Thoracic aorta (tissue), 2 donors: ENCODE measurements at regions not wholly inside any gene's neighbourhood (a gene's known extent, or its start where the extent isn't known, plus 50 kb on each side); places are given as distances from the start of the nearest gene placed in this dataset.

ENCODE experiments used
- ATAC-seq: fragments of 150-250 bp; one replicate; pipeline ENCODE4 v1.8.0; 2017; ENCODE audit warnings: low read depth; ENCODE audit not compliant: insufficient number of reproducible peaks, low FRiP score
- DNase-seq: peaks from one replicate; pipeline ENCODE4 v3.0.0-alpha.2; 2020; ENCODE audit warnings: low spot score
- H3K27ac ChIP-seq, 2 donors: fragments of 200-600 bp; sonication (generic); 1 replicate in 1 of 2; 2 replicates in 1 of 2; pipeline ENCODE4 v1.5.1; 2016; ENCODE audit warnings: mild to moderate bottlenecking in 2 of 2, moderate library complexity in 2 of 2
- H3K27me3 ChIP-seq: fragments of 200-600 bp; sonication (generic); replicated peaks from 2 replicates; pipeline ENCODE4 v1.6.0; 2016; ENCODE audit warnings: mild to moderate bottlenecking; ENCODE audit not compliant: insufficient read depth
- H3K36me3 ChIP-seq: fragments of 200-600 bp; sonication (generic); one replicate; pipeline ENCODE4 v1.5.1; 2016
- H3K4me1 ChIP-seq, 2 donors: fragments of 200-600 bp; sonication (generic); 1 replicate in 1 of 2; 2 replicates in 1 of 2; pipeline versions ENCODE4 v1.5.1 to v1.6.0; 2016; ENCODE audit warnings: low read depth in 2 of 2, mild to moderate bottlenecking in 1 of 2; ENCODE audit not compliant: control insufficient read depth in 1 of 2
- H3K4me3 ChIP-seq: fragments of 200-600 bp; sonication (generic); 2 replicates; pipeline ENCODE4 v1.5.1; 2016; ENCODE audit warnings: mild to moderate bottlenecking
- H3K9me3 ChIP-seq: fragments of 200-600 bp; sonication (generic); 2 replicates; pipeline ENCODE4 v1.5.1; 2016
- CTCF ChIP-seq: fragments of 200-600 bp; sonication (generic); IDR thresholded peaks from one replicate; pipeline ENCODE4 v1.5.1; 2019; ENCODE audit warnings: antibody characterized with exemption

DNA sequence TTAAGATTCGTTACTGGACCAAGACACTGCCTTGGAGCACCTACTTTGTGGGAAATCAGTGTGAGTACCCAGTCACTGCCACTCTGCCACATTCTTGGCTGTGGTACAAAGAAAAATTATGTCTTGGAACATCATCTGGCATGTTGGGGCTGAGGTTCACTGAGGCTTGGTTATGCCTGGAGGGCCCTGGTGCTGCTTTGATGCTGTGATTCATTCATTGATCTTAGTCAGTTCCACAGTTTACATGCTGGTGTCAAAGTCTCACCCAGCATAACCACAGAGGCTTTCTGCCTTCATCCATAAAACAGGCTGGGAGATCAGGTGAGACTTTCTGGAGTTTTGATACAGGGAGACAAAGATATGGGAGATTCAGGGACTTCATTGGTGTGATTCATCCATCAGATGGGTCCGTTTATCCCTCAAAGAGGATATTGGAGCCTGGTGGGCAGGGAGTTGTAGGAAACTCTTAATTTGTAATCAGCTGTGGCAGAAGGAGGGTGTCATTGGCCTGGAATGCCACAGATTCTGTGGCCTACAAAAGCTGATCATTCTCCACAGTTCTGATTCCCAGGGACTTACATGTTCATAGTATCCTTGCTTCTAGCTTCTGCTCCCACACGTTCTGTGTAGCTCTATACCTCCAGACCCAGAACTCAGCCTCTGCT lies 322.5 kb downstream of the PMP22 start:
- DNase-seq (no peak), ATAC-seq (no peak)
- no peak for TF ChIP-seq CTCF
- Histone ChIP-seq H3K4me1 (no peaks in the 10 kb centered on the region), H3K27ac (no peak overlapping the region), H3K9me3 (no peaks in the 10 kb centered on the region), H3K27me3 (no peaks in the 10 kb centered on the region), H3K36me3 (no peaks in the 10 kb centered on the region), H3K4me3 (no peak overlapping the region)

DNA sequence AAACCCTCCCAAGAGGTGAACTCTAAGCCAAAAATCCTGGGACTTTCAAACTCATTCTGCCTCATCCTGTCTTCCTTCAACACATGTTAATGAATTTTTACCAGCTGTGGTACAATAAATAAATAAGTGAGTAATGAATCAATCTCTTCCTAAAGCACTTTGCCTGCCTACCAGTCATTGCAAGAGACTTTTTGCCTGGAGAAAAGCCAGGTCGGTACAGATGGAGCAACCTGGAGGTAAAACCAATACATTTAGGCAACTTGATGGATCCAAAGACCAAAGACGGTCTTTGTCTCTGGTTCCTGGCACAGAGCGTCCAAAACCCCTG lies 324.2 kb downstream of the PMP22 start:
- Histone ChIP-seq H3K9me3 (no peaks in the 10 kb centered on the region), H3K4me3 (no peak overlapping the region), H3K27me3 (no peaks in the 10 kb centered on the region), H3K4me1 (no peaks in the 10 kb centered on the region), H3K36me3 (no peaks in the 10 kb centered on the region), H3K27ac (no peak overlapping the region)
- no peak for TF ChIP-seq CTCF
- ATAC-seq, result no peak
- DNase-seq, result no peak

DNA sequence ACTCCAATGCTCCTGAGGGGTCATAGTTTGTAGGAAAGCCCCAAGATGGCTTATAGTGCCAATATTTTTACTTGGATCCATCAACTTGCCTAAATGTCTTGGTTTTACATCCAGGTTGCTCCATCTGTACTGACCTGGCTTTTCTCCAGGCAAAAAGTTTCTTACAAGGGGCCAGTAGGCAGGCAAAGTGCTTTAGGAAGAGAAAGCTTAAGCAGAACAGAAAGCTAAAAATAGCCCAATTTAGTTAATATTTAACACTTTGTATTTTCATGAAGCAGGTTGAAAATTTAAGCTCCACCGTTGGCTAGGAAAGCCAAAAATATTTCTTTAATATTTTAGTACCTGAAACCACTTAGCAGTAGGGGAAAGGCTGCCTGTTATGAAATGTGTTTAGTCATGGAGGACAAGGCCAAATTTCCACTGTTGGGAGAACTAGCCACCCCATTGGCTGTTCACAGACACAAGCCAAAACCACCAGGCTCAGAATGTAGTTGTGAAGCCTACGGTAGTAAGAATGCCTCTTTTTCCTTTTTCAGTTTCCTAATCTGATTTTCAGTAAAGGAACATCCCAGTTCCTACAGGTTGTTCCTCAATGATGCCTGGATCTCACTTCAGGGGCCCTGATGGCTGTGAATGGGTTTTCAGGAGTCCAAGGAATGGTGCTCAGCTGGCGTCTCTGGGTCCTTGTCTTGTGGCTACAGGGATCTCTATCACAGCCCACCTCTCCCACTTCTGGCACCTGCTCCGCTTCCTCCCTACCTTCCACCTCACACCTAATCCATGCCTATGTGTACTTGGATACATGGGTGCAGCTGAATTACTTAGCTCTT lies 324.8 kb downstream of the PMP22 start:
- ATAC-seq, result no peak
- no peak for DNase-seq
- H3K4me3 ChIP-seq, result no peak overlapping the region
- no peak for TF ChIP-seq CTCF
- no peaks in the 10 kb centered on the region for H3K4me1 ChIP-seq
- H3K27ac ChIP-seq, result no peak overlapping the region
- no peaks in the 10 kb centered on the region for H3K9me3 ChIP-seq
- H3K36me3 ChIP-seq, result no peaks in the 10 kb centered on the region
- no peaks in the 10 kb centered on the region for H3K27me3 ChIP-seq

- ATAC-seq (no peak), DNase-seq (no peak)
- Histone ChIP-seq H3K4me3 (no peak overlapping the region), H3K9me3 (no peaks in the 10 kb centered on the region), H3K36me3 (no peaks in the 10 kb centered on the region), H3K27ac (no peak overlapping the region), H3K4me1 (no peaks in the 10 kb centered on the region), H3K27me3 (no peaks in the 10 kb centered on the region)
- no peak for TF ChIP-seq CTCF
These were observed 329.2 kb downstream of the PMP22 start for GRCh38 chr17:14935845-14936485.

GRCh38 chr17:14935139-14935841 lies 329.8 kb downstream of the PMP22 start:
- ATAC-seq, result no peak
- TF ChIP-seq CTCF, result no peak
- Histone ChIP-seq H3K36me3 (no peaks in the 10 kb centered on the region), H3K4me3 (no peak overlapping the region), H3K9me3 (no peaks in the 10 kb centered on the region), H3K27ac (no peak overlapping the region), H3K4me1 (no peaks in the 10 kb centered on the region), H3K27me3 (no peaks in the 10 kb centered on the region)
- DNase-seq, result no peak
